Activated effector memory CD4-positive, alpha-beta T cell treated with Interleukin-2 at 50 U/mL for 16 hours (primary cell): ENCODE measurements at regions not wholly inside any gene's neighbourhood (a gene's known extent, or its start where the extent isn't known, plus 50 kb on each side); places are given as distances from the start of the nearest gene placed in this dataset.

Source experiments
- DNase-seq: peaks from one replicate; pipeline ENCODE4 v3.0.0-alpha.2; 2020

GRCh38 chr20:63114693-63115311, 101.1 kb downstream of the YTHDF1 start:
- DNase-seq: no peak

DNA sequence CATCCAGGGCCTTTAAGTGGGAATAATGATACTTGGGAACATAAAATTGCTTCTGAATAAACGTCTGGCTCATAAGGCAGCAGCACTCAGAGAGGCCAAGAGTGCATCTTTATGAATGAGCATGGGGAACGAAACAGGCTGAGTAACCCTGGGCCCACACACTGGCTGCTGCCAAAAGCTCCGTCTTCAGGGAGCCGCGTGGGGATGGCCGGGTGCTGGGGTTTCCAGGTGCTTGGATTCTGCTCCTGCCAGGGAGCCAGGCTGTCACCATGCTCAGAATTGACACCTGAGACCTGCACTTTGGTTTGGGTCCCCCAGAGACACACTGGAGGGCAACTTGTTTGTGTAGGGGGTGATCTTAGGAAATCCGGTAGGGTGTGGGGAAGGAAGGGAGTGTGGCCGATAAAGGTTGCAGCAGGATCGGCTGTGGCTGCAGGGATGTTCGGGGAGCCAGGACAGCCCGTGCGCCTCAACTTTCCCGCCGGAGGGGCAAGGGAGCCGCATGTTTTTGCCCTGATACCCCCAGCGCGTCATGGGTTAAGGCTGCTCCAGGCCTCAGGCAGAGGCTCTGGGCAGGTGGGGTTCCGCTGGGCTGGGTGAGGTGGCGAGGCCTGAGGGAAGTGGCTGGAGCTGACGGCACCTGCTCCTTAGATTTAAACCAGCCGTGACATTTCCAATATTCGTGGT, 101.8 kb downstream of the YTHDF1 start:
- DNase-seq: no peak

DNA sequence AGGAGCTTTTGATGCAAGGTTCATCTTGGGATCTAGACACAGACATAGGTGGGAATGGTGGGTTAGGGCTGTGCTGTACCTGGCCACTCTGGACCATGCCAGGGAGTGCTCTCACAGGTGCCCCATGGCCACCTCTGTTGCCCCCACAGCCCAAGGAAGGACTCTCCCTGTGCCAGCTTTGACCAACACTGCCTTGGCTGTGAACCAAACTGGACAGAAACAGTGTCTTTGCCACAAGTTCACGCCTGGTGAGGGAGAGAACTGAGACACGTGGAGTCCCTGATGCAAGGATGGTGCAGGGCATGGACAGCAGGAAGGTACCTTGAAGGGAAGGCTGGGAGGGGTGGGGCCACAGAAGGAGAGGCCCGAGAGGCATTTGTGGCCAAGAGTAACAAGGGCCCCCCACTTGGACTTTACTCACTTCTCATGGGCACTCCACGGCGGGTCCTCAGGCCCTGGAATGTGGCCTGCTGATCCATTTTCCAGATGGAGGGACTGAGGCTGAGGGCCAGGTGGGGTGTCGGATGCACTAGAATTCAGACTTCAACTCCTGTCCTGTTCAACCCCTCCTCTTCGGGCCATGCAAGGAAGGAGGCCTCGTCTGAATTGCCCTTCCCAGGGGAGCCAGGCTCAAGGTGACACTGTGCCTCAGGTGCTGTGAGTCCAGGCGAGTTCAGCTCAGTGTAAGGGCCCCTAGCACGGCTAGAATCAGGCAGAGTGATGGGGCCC, 103.3 kb downstream of the YTHDF1 start:
- DNase-seq: no peak

DNA sequence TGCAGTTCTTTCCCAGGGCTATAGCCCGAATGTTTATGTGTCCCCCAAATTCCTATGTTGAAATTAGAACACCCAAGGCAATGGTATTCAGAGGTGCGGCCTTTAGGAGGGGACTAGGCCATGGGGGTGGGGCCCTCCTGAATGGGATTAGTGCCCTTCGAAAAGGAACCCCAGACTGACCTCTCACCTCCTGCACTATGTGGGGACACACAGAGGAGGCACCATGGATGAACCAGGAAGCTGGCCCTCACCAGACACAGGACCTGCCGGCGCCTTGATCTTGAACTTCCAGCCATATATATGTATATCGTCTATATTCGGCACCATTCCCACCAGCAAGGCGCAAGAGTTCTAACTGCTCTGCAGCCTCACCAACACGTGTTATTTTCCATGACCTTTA, 101.5 kb upstream of the BHLHE23 start:
- DNase-seq: no peak

DNA sequence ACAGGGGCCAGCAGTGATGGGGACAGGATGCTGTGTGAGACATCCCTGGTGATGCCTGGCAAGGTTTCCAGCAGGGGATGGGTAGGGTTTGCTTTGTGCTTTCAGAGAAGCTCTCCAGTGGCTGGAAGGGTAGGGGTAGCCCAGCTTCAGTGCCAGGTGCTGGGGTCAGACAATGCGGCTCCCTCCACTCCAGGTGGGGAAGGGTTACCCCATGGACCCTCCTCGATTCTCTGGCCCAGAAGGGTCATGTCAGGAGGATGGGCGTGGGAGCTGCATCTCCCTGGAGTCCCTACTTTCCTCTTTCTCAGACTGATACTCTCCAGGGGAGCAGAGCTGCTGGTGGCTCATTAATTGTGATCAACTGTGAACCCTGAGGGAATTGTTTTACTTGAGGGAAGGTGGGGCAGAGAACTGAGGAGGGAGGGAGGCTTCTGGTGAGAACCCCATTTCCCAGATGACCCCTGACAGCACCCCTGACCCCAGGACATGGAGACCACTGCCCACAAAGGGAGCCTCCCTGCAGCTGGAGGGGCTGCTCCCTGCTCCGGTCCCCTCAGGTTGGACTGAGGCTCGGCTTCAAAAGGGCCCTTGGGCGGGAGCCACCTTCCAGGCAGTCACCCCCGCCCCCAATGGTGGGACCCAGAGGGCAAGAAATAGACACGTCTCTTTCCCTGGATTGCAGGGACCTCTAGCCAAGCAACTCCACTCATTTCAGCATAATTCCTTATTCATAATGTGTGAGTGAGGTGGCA, 100.9 kb upstream of the BHLHE23 start:
- no peak for DNase-seq

DNA sequence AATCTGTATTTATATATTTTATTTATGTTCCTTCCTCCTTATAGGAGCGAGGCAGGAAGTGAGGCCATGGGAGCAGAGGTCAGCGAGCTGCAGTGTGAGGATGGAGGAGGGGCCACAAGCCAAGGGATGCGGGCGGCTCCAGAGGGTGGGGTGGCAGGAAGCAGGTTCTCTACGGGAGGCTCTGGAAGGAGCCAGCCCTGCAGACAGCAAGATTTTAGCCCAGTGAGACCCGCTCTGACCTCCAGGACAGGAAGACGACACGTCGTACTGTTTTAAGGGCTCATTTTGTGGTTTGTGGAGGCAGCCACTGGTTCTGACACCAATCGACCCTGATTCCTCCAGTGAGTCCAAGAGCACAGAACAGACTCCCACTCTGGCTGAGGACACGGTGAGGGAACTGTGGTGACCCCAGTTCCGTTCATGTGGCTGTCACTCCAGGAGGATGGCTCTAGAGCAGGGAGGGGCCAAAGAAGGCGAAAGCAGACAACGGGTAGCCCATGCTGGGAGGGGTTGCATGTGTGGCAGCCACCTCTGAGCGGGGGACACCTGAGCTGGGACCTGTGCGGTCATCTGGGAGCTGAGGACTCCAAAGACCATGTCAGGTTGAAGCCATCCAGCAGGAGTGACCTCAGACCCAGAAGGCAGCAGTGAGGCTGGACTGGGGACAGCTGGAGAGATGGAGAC, 100.1 kb upstream of the BHLHE23 start:
- DNase-seq: no peak

- DNase-seq: no peak
Measured at GRCh38 chr20:63106108-63106764, 99.5 kb upstream of the BHLHE23 start.

DNA sequence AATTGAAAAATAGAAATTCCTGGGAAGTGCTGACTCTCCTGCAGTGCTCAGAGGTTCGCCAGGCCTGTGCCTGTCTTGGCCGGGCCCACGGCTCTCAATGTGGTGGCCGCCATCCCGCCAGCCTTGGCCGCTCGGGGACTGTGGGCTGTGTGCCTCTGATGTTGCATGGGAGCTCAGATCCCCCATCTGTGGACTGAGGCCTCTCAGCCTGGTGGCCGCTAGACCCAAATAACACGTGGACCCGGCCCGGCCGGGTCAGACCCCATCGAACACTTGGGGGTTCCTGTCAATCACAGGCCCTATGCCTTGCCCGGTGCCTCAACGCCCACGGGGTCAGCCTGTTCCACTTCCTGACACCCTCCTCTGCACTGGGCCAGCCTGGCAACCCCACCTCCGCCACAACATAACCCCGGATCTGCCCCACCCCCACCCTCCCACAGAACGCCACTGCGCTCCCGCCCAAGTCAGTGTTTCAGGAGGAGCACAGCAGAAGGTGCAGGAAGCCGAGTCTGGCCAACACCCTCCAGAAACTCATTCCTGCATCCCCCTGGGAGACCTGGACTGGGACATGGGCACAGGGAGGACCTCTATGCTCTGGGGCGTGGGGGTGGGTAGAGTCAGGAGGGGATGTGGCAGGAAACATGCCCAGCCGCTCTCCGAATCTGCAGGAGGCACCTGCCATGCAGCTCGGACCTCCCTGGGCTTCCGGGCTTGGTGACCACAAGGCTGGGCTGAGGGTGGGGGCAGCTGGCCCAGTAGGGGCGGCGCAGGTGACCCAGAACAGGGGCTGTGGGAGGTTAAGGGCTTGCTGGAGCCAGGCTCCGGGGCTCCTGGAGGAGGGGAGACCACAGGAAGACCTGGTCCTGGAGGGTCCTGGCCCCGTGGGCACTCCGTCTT, 98.7 kb upstream of the BHLHE23 start:
- no peak for DNase-seq

DNA sequence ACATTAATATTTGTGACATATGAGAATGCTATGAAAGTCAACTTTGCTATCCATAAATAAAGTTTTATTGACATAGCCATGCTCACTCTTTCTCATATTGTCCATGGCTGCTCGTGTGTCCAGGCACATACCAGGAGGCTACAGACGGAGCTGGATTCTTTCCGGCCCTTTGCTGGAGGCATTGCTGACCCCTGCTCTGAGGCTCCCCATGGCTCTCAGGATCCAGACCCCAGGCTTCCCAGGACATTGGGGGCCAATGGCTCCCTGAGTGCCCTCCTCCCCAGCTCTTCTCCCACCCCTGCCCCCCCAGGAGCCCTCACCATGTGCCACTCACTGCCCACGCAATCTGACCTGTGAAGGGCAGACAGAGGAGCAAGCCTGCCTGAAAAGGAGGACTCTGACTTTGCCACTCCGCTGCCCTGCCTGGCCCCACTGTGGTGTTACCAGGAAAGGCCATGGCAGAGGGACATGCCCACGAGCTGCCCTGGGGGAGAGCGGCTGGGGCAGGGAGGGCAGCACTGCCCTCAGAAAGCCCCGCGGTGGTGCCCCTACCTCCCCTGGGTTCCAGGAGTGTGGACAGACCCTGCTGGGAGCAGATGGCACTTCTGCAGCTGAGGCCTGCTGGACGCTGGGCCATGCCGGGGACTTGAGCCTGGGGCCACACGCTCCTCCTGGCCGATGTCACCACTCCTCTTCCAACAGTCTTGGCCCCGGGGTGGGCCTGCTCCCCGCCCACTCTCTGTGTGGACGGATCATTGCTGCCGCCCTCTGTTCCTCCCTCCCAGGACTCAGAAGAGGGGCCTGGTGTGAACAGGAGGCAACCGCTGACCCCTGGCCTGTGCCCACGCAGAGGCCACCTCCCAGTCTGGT, 97.8 kb upstream of the BHLHE23 start:
- DNase-seq: no peak

DNA sequence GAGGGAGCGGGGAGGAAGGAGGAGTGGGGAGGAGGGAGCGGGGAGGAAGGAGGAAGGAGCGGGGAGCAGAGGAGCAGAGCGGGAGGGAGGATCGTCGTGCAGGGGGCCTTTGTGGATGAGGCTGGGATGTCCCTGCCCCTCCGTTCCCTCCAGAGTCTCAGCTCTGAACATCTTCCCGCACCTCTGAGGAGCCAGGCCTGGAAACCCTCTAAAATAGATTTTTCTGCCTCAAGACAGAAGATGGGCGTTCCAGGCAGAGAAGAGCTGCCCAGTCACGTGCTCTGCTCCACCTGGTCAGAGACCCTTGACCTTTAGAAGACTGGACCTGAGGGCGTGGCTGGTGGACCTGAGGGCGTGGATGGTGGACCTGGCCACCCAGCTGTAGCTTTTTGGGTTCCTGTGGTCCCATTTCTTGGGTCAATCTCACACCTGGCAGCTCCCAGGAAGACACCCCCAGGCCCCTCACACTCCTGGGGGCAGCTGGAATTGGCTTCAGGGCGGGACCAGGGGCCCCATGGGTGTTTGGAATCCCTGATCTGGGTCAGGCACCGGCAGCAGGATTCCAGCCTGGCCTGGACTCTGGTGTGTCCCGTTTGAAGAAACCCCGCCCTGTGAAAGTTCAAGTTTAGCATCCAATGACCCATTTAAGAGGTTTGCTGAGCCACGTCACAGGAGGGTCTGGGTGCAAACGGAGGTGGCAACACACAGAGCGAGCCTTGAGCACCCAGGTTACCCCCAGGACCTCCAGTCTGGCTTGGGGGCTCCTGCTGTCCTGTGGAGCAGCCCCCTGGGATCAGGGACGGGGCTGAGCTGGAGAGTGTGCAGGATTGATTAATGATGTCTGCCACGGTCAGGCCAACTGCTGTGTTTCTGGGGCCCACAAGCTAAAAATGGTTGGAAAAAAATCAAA, 96.9 kb upstream of the BHLHE23 start:
- no peak for DNase-seq

DNA sequence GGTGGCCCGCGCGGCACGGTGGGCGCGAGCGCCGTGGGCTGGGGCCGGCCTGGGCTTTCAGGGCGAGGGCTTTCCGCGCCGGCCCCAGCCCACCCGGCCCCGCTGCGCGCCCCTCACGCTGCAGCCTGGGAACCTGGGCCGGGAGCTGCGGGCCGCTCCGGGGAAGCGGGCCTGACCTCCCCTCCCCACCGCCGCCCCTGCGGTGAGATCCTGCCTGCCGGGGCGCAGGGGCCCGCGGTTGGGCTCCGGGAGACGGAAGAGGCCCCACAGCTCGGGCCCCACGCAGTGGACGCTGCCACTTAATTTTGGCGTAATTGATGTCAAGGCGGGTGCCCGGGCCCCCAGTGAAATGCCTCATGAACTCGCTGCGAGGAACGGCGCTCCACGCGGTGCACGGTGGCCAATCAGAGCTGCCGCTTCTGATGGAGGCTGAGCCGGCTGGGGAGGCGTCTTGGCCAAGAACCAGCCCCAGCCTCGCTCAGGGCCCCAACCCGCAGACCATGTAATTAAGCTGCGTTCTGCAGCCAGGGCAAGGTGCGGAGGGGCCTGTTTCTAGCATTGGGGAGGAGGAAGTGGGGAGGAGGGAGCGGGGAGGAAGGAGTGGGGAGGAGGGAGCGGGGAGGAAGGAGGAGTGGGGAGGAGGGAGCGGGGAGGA, 96.1 kb upstream of the BHLHE23 start:
- peak; percentile 59 for DNase-seq

- peak; percentile 47 for DNase-seq
Measured at GRCh38 chr20:63101781-63102720, 95.3 kb upstream of the BHLHE23 start.

DNA sequence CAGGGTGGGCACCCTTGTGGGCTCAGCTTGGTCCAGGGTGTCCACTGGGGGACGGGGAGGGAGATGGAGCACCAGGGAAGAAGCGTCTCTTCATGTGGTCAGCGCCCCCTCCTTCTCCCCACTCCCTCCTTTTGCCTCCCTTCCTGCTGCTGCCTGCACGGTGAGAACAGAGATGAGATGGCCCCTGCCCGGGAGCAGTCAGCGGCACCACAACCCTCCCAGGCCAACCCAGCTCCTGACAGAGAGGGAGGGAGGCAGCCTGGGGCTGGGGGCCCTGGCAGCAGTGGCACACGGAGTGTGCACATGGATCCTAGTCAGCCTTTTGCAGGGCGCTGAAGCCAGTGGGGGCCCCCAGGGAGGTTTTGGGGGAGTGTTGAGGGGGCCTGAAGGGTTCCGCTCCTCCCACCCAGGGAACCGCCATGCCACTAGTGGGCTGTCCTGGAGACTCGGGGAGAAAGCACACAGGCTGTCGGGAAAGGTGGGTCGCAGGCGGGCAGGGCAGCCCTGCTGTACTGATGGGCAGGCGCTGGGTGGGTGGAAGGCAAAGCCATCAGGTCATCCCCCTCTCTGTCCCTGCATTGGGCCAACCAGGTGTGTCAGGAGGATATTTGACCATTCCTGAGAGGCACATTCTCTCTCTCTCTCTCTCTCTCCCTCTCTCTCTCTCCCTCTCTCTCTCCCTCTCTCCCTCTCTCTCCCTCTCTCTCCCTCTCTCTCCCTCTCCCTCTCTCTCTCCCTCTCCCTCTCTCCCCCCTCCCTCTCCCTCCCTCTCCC, 94.3 kb upstream of the BHLHE23 start:
- no peak for DNase-seq

- no peak for DNase-seq
Measured at GRCh38 chr20:63100174-63100925, 93.6 kb upstream of the BHLHE23 start.

DNA sequence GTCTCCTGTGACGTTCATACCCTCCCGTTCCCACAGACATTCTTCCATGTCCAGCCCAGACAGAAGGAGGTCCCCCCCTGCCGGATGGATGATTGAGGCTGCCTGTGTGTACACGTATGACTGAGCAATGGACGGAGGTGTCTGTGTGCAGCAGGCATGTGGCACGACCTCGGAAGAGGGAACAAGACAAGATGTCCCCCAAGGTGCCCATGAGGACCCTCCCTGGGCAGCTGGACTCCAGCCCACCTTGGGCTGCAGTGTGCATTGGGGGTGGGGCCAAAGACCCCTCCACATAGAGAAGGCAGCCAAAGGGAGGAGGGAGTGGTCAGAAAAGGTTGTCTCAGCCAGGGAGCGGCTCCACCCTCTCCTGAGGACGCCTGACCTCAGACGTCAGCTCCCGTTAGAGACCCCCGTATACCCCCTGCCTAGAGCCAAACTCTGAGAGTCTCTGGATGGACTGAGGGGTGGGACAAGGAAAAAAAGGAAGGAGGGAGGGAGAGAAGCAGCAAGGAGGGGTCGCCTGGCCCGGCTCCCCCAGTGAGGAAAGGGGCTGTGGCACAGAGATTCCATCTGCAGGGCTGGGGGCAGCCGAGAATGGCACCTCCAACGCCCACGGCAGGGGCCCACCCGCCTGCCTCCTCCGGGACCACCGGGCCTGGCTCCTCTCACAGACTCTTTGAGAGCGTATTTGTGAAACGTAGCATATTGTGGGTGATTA, 92.9 kb upstream of the BHLHE23 start:
- DNase-seq: no peak
